Thymus (tissue), 11 donors: ENCODE measurements at regions not wholly inside any gene's neighbourhood (a gene's known extent, or its start where the extent isn't known, plus 50 kb on each side); places are given as distances from the start of the nearest gene placed in this dataset.

Source experiments
- DNase-seq, 9 donors: peaks; one replicate each; pipeline ENCODE4 v3.0.0-alpha.2; 2013; ENCODE audit warnings: low spot score in 9 of 9, low read depth in 6 of 9, missing footprints in 1 of 9
- H3K27ac ChIP-seq, 2 donors: one replicate each; pipeline ENCODE4 v1.5.1; 2013; ENCODE audit warnings: control low read depth in 1 of 2, low read depth in 1 of 2, low read length in 1 of 2, mild to moderate bottlenecking in 1 of 2, moderate library complexity in 1 of 2
- H3K27me3 ChIP-seq, 2 donors: one replicate each; pipeline ENCODE4 v1.5.1; 2013; ENCODE audit warnings: low read length in 1 of 2; ENCODE audit not compliant: control insufficient read depth in 2 of 2, insufficient read depth in 1 of 2
- H3K36me3 ChIP-seq, 2 donors: one replicate each; pipeline ENCODE4 v1.5.1; 2013; ENCODE audit warnings: low read length in 1 of 2, mild to moderate bottlenecking in 1 of 2, moderate library complexity in 1 of 2; ENCODE audit not compliant: control insufficient read depth in 2 of 2, insufficient read depth in 2 of 2
- H3K4me1 ChIP-seq, 2 donors: one replicate each; pipeline ENCODE4 v1.5.1; 2013; ENCODE audit warnings: low read length in 2 of 2; ENCODE audit not compliant: control insufficient read depth in 2 of 2, insufficient read depth in 2 of 2
- H3K4me3 ChIP-seq, 2 donors: one replicate each; pipeline ENCODE4 v1.5.1; 2013; ENCODE audit warnings: low read length in 2 of 2, control low read depth in 1 of 2, mild to moderate bottlenecking in 1 of 2
- H3K9me3 ChIP-seq, 2 donors: one replicate each; pipeline ENCODE4 v1.5.1; 2013; ENCODE audit warnings: low read length in 1 of 2, mild to moderate bottlenecking in 1 of 2; ENCODE audit not compliant: control insufficient read depth in 2 of 2, insufficient read depth in 1 of 2
- WGBS: extraction: QIAGEN DNeasy Blood & Tissue Kit; methylation state at CpG from one replicate; pipeline ENCODE4 v1.1.7; 2013; 5-methylcytosine and 5-hydroxymethylcytosine counted together
- donor health status: healthy.

- H3K27ac ChIP-seq = no peak overlapping the region
- DNase-seq = peak in 1 of 9 donors; percentile 7
- 96% methylated on average over 2 of the region's 2 CpGs for WGBS
- H3K4me1 ChIP-seq = no peaks in the 10 kb centered on the region
- H3K4me3 ChIP-seq = no peak overlapping the region
- H3K9me3 ChIP-seq = no peaks in the 10 kb centered on the region
- H3K36me3 ChIP-seq = no peaks in the 10 kb centered on the region
- no peaks in the 10 kb centered on the region for H3K27me3 ChIP-seq
These were observed 274.9 kb downstream of the PIK3R1 start for GRCh38 chr5:68490406-68490805.

GRCh38 chr5:68494771-68495170 is 279.2 kb downstream of the PIK3R1 start:
- 94% methylated on average over 1 of the region's 1 CpG for WGBS
- no peaks in the 10 kb centered on the region for H3K36me3 ChIP-seq
- no peaks in the 10 kb centered on the region for H3K27me3 ChIP-seq
- H3K9me3 ChIP-seq = peaks cover 4 to 8% of the 10 kb centered on the region in 2 donors
- DNase-seq = no peak
- H3K27ac ChIP-seq = no peak overlapping the region
- no peaks in the 10 kb centered on the region for H3K4me1 ChIP-seq
- no peak overlapping the region for H3K4me3 ChIP-seq

- peaks cover 4 to 8% of the 10 kb centered on the region in 2 donors for H3K9me3 ChIP-seq
- no peaks in the 10 kb centered on the region for H3K36me3 ChIP-seq
- no peaks in the 10 kb centered on the region for H3K27me3 ChIP-seq
- no peak overlapping the region for H3K4me3 ChIP-seq
- WGBS = 97% methylated on average over 4 of the region's 4 CpGs
- DNase-seq = no peak
- H3K27ac ChIP-seq = no peak overlapping the region
- H3K4me1 ChIP-seq = no peaks in the 10 kb centered on the region
These were observed 284.4 kb downstream of the PIK3R1 start for GRCh38 chr5:68499987-68500386.

GRCh38 chr5:68500813-68501212 is 285.3 kb downstream of the PIK3R1 start:
- Histone ChIP-seq H3K4me1 (no peaks in the 10 kb centered on the region), H3K27ac (no peak overlapping the region), H3K36me3 (no peaks in the 10 kb centered on the region), H3K9me3 (peaks cover 4 to 8% of the 10 kb centered on the region in 2 donors), H3K4me3 (no peak overlapping the region), H3K27me3 (no peaks in the 10 kb centered on the region)
- DNase-seq = no peak
- WGBS = 98% methylated on average over 6 of the region's 6 CpGs

- H3K27ac ChIP-seq = no peak overlapping the region
These were observed 287.0 kb downstream of the PIK3R1 start for GRCh38 chr5:68502531-68502930.

GRCh38 chr5:68504306-68504705 is 288.8 kb downstream of the PIK3R1 start:
- Histone ChIP-seq H3K4me1 (no peaks in the 10 kb centered on the region), H3K27me3 (no peaks in the 10 kb centered on the region), H3K9me3 (no peaks in the 10 kb centered on the region), H3K36me3 (no peaks in the 10 kb centered on the region), H3K27ac (no peak overlapping the region), H3K4me3 (no peak overlapping the region)
- DNase-seq = no peak

More at GRCh38 chr5:68502531-68502930, 287.0 kb downstream of the PIK3R1 start:
- Histone ChIP-seq H3K36me3 (no peaks in the 10 kb centered on the region), H3K9me3 (peaks cover 4 to 7% of the 10 kb centered on the region in 2 donors), H3K4me3 (no peak overlapping the region), H3K27me3 (no peaks in the 10 kb centered on the region), H3K4me1 (no peaks in the 10 kb centered on the region)
- no peak for DNase-seq

- Histone ChIP-seq H3K27ac (no peak overlapping the region), H3K4me1 (no peaks in the 10 kb centered on the region), H3K36me3 (no peaks in the 10 kb centered on the region), H3K27me3 (no peaks in the 10 kb centered on the region), H3K4me3 (no peak overlapping the region), H3K9me3 (no peaks in the 10 kb centered on the region)
- no peak for DNase-seq
- WGBS = 96% methylated on average over 2 of the region's 2 CpGs
These were observed 290.6 kb downstream of the PIK3R1 start for GRCh38 chr5:68505917-68506860.

GRCh38 chr5:68515514-68515913 is 300.0 kb downstream of the PIK3R1 start:
- 92% methylated on average over 4 of the region's 4 CpGs for WGBS
- no peaks in the 10 kb centered on the region for H3K4me1 ChIP-seq
- H3K9me3 ChIP-seq = no peaks in the 10 kb centered on the region
- no peaks in the 10 kb centered on the region for H3K27me3 ChIP-seq
- H3K36me3 ChIP-seq = no peaks in the 10 kb centered on the region
- no peak overlapping the region for H3K4me3 ChIP-seq
- no peak for DNase-seq
- no peak overlapping the region for H3K27ac ChIP-seq

GRCh38 chr5:68518286-68518685 is 302.7 kb downstream of the PIK3R1 start:
- no peaks in the 10 kb centered on the region for H3K27me3 ChIP-seq
- WGBS = 94% methylated on average over 4 of the region's 4 CpGs
- no peaks in the 10 kb centered on the region for H3K4me1 ChIP-seq
- no peak overlapping the region for H3K4me3 ChIP-seq
- no peaks in the 10 kb centered on the region for H3K9me3 ChIP-seq
- no peak overlapping the region for H3K27ac ChIP-seq
- no peaks in the 10 kb centered on the region for H3K36me3 ChIP-seq
- DNase-seq = no peak
